Activated CD8-positive, alpha-beta T cell treated with anti-CD3 and anti-CD28 coated beads for 36 hours (primary cell): ENCODE measurements at regions not wholly inside any gene's neighbourhood (a gene's known extent, or its start where the extent isn't known, plus 50 kb on each side); places are given as distances from the start of the nearest gene placed in this dataset.
"Not testable (repeated sequence)": the region's sequence is repeated elsewhere in the genome, so short reads cannot be mapped to it uniquely, and the experiment has no call there.

ENCODE experiments used
- ATAC-seq: fragments of 200-7000 bp; cut with Tn5 transposase; one replicate; pipeline ENCODE4 v1.10.0; 2021; ENCODE audit warnings: mild to moderate bottlenecking, moderate library complexity
- CTCF ChIA-PET: fragments of 350-600 bp; sonication (Branson Sonifier 250); formaldehyde crosslinking; loops from one replicate; lab custom pipeline; 2021; ENCODE audit warnings: antibody characterized with exemption; lab: Charles Lee
- POLR2A ChIA-PET: fragments of 350-600 bp; sonication (Branson Sonifier 250); formaldehyde crosslinking; loops from one replicate; lab custom pipeline; 2021; ENCODE audit warnings: antibody characterized with exemption; lab: Charles Lee
- DNase-seq: peaks from one replicate; pipeline ENCODE4 v3.0.0-alpha.2; 2020
- H3K27ac Mint-ChIP-seq: one replicate; pipeline ENCODE4 v1.8.0; 2021; ENCODE audit warnings: mild to moderate bottlenecking, mixed read lengths
- H3K27me3 Mint-ChIP-seq: one replicate; pipeline ENCODE4 v1.8.0; 2021; ENCODE audit warnings: mixed read lengths
- H3K36me3 Mint-ChIP-seq: one replicate; pipeline ENCODE4 v1.8.0; 2021; ENCODE audit warnings: low read depth, mixed read lengths
- H3K4me1 Mint-ChIP-seq: one replicate; pipeline ENCODE4 v1.8.0; 2021; ENCODE audit warnings: low read depth, mixed read lengths
- H3K4me3 Mint-ChIP-seq: one replicate; pipeline ENCODE4 v1.8.0; 2021; ENCODE audit warnings: mild to moderate bottlenecking, moderate library complexity, mixed read lengths
- H3K9me3 Mint-ChIP-seq: one replicate; pipeline ENCODE4 v1.8.0; 2021; ENCODE audit warnings: mixed read lengths
- CTCF ChIP-seq: fragments of 200-600 bp; IDR thresholded peaks from one replicate; pipeline ENCODE4 v1.8.0; 2022; ENCODE audit warnings: antibody characterized with exemption, mild to moderate bottlenecking
- intact Hi-C: fragments of 100-400 bp; cut with micrococcal nuclease; formaldehyde crosslinking; loops from one replicate; pipeline ENCODE4 v1.10.0; 2022

GRCh38 chr7:119623427-119623826 is 649.5 kb upstream of the KCND2 start:
- Mint-ChIP-seq H3K36me3 (no peaks in the 10 kb centered on the region), H3K9me3 (no peaks in the 10 kb centered on the region), H3K27me3 (no peaks in the 10 kb centered on the region), H3K4me1 (no peaks in the 10 kb centered on the region), H3K4me3 (no peak overlapping the region), H3K27ac (no peak overlapping the region)
- no peak for TF ChIP-seq CTCF
- DNase-seq (no peak), ATAC-seq (no peak)
- intact Hi-C loops = no loop called here
- CTCF ChIA-PET = no interaction called here
- POLR2A ChIA-PET = no interaction called here

- Mint-ChIP-seq H3K36me3 (no peaks in the 10 kb centered on the region), H3K9me3 (no peaks in the 10 kb centered on the region), H3K4me3 (no peak overlapping the region), H3K27ac (no peak overlapping the region), H3K4me1 (no peaks in the 10 kb centered on the region), H3K27me3 (no peaks in the 10 kb centered on the region)
- intact Hi-C loops = no loop called here
- ATAC-seq (no peak), DNase-seq (no peak)
- no peak for TF ChIP-seq CTCF
- CTCF ChIA-PET = no interaction called here
- POLR2A ChIA-PET = no interaction called here
Observed at GRCh38 chr7:119630406-119630969, 642.5 kb upstream of the KCND2 start.

GRCh38 chr7:119633812-119634211 is 639.2 kb upstream of the KCND2 start:
- ATAC-seq, H3K27ac Mint-ChIP-seq, H3K9me3 Mint-ChIP-seq, DNase-seq, H3K27me3 Mint-ChIP-seq, CTCF ChIA-PET, H3K4me3 Mint-ChIP-seq, H3K36me3 Mint-ChIP-seq, H3K4me1 Mint-ChIP-seq, intact Hi-C loops: not testable (repeated sequence)
- POLR2A ChIA-PET = interaction anchor here (0.6 kb wide), 1 partner anchor 13 kb away, joined by 3 read pairs; no protein-coding TSS in a partner anchor

- Mint-ChIP-seq H3K4me1 (no peaks in the 10 kb centered on the region), H3K27me3 (no peaks in the 10 kb centered on the region), H3K36me3 (no peaks in the 10 kb centered on the region), H3K4me3 (no peak overlapping the region), H3K27ac (no peak overlapping the region), H3K9me3 (peaks cover 11% of the 10 kb centered on the region)
- POLR2A ChIA-PET = no interaction called here
- CTCF ChIA-PET = no interaction called here
- no peak for ATAC-seq
- no peak for DNase-seq
- intact Hi-C loops = no loop called here
- TF ChIP-seq CTCF = no peak
Observed at GRCh38 chr7:119640326-119640725, 632.6 kb upstream of the KCND2 start.

GRCh38 chr7:119640861-119641260 is 632.1 kb upstream of the KCND2 start:
- no peak for TF ChIP-seq CTCF
- Mint-ChIP-seq H3K4me3 (no peak overlapping the region), H3K36me3 (no peaks in the 10 kb centered on the region), H3K9me3 (peaks cover 11% of the 10 kb centered on the region), H3K27ac (no peak overlapping the region), H3K4me1 (no peaks in the 10 kb centered on the region), H3K27me3 (no peaks in the 10 kb centered on the region)
- ChIA-PET CTCF (no interaction called here), POLR2A (no interaction called here)
- intact Hi-C loops = no loop called here
- ATAC-seq (no peak), DNase-seq (no peak)

GRCh38 chr7:119643558-119643957 is 629.4 kb upstream of the KCND2 start:
- no peaks in the 10 kb centered on the region for H3K36me3 Mint-ChIP-seq
- CTCF ChIA-PET = no interaction called here
- DNase-seq (no peak), ATAC-seq (no peak)
- no peaks in the 10 kb centered on the region for H3K27me3 Mint-ChIP-seq
- TF ChIP-seq CTCF = no peak
- intact Hi-C loops = no loop called here
- peaks cover 12% of the 10 kb centered on the region for H3K9me3 Mint-ChIP-seq
- no peak overlapping the region for H3K4me3 Mint-ChIP-seq
- no peak overlapping the region for H3K27ac Mint-ChIP-seq
- no peaks in the 10 kb centered on the region for H3K4me1 Mint-ChIP-seq
- POLR2A ChIA-PET = no interaction called here
